ENCODE measurements at regions not wholly inside any gene's neighbourhood (a gene's known extent, or its start where the extent isn't known, plus 50 kb on each side); places are given as distances from the start of the nearest gene placed in this dataset.

DNA sequence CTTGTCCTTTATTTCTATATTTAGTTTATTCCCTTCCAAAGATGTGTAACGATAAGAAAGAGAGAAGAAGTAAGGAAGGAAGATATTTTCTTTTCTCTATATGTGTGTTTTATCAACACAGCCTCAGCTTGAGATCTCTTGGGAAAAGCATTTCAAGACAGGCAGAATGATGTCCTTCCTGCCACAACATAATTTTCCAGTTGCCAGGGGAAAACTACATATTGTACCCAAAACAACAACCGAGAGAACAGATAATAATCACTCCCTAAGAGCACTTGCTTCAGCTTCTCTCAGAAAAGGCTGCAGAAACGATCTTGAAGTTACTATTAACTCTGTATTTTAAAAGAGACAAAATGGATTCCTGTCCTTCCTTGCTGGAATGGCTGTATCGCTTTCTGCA is 151.4 kb upstream of the ITGB1 start:
- Mint-ChIP-seq H3K27ac (ENCODE audit: unreplicated experiment) (no peak overlapping the region), H3K4me3 (ENCODE audit: unreplicated experiment) (no peak overlapping the region), H3K36me3 (ENCODE audit: unreplicated experiment) (no peaks in the 10 kb centered on the region), H3K9me3 (ENCODE audit: unreplicated experiment) (no peaks in the 10 kb centered on the region), H3K4me1 (ENCODE audit: unreplicated experiment) (peaks cover 38% of the 10 kb centered on the region), H3K27me3 (ENCODE audit: unreplicated experiment) (peaks cover 4% of the 10 kb centered on the region)
- DNase-seq (ENCODE audit: extremely low spot score, unreplicated experiment) = no peak
- TF ChIP-seq, protein P1, sequence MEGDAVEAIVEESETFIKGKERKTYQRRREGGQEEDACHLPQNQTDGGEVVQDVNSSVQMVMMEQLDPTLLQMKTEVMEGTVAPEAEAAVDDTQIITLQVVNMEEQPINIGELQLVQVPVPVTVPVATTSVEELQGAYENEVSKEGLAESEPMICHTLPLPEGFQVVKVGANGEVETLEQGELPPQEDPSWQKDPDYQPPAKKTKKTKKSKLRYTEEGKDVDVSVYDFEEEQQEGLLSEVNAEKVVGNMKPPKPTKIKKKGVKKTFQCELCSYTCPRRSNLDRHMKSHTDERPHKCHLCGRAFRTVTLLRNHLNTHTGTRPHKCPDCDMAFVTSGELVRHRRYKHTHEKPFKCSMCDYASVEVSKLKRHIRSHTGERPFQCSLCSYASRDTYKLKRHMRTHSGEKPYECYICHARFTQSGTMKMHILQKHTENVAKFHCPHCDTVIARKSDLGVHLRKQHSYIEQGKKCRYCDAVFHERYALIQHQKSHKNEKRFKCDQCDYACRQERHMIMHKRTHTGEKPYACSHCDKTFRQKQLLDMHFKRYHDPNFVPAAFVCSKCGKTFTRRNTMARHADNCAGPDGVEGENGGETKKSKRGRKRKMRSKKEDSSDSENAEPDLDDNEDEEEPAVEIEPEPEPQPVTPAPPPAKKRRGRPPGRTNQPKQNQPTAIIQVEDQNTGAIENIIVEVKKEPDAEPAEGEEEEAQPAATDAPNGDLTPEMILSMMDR (IDR thresholded peaks at IDR 0.05) = no peak

DNA sequence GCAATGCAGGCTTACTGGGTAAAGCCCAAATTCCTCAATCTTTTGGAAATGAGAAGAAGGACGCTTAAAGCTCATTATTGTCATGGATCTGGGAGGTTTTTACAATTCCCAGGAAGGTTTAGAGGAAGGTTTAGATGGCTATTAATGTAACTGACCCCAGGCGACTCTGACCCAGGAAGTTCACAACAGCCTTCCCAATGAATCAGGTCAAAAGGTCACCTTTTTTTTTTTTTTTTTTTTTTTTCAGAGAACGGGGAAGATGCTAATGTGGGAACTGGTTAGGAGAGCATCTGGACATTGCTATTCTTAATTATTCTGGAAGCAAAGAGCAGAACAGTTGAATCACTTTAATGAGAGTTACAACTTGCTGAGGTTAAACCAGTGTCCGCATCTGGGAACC is 149.9 kb upstream of the ITGB1 start:
- no peak overlapping the region for H3K27ac Mint-ChIP-seq (ENCODE audit: unreplicated experiment)
- H3K36me3 Mint-ChIP-seq (ENCODE audit: unreplicated experiment) = no peaks in the 10 kb centered on the region
- no peak overlapping the region for H3K4me3 Mint-ChIP-seq (ENCODE audit: unreplicated experiment)
- H3K9me3 Mint-ChIP-seq (ENCODE audit: unreplicated experiment) = peaks cover 6% of the 10 kb centered on the region
- TF ChIP-seq, protein P1 (IDR thresholded peaks at IDR 0.05) = no peak
- H3K27me3 Mint-ChIP-seq (ENCODE audit: unreplicated experiment) = peaks cover 4% of the 10 kb centered on the region
- peaks cover 24% of the 10 kb centered on the region for H3K4me1 Mint-ChIP-seq (ENCODE audit: unreplicated experiment)
- DNase-seq (ENCODE audit: extremely low spot score, unreplicated experiment) = no peak

DNA sequence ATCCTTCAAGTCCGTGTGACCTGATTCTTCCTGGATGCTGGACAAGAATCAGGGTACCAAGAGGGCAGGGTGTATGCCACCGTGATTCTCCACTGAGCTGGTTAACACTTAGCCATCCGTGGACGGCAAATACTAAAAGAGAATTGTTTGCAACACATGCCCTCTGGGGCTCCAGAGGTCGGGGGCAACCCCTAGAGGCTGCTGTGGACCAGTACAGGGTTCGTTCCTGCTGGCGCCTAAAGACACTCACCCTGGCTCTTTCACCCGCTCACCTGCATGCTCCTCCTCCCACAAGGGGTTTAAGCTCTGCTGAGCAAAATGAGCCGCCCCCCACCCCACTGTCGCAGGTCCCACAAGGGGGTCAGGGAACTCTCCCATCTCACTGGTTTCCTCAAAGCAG is 148.7 kb upstream of the ITGB1 start:
- Mint-ChIP-seq H3K4me3 (ENCODE audit: unreplicated experiment) (no peak overlapping the region), H3K4me1 (ENCODE audit: unreplicated experiment) (peaks cover 20% of the 10 kb centered on the region), H3K36me3 (ENCODE audit: unreplicated experiment) (no peaks in the 10 kb centered on the region), H3K27me3 (ENCODE audit: unreplicated experiment) (peaks cover 4% of the 10 kb centered on the region), H3K9me3 (ENCODE audit: unreplicated experiment) (peaks cover 6% of the 10 kb centered on the region), H3K27ac (ENCODE audit: unreplicated experiment) (no peak overlapping the region)
- TF ChIP-seq, protein P1 (IDR thresholded peaks at IDR 0.05) = no peak
- DNase-seq (ENCODE audit: extremely low spot score, unreplicated experiment) = no peak

DNA sequence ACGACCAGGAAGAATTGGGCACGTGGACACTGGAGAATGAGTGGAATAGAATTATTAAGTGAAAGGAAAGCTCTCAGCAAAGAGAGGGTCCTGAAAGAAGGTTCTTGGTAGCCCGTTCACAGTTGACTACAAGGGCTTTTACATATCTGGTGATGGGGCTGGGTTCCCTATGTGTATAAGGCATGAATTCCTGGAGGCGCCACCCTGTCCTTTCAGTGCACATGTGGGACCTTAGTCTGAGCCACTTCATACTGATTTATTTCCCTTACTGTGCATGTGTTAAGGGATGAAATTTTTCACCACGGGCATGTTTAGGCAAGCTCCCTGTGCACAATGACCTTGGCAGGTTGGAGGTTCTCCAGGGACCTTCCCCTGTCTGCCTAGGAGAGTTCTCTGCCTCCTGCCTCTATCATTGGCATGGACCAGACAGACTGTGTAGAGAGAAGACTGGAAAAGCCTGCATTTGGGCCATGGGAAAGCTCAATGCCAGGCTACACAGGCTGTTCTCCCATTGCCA is 145.9 kb upstream of the ITGB1 start:
- Mint-ChIP-seq H3K9me3 (ENCODE audit: unreplicated experiment) (peaks cover 12% of the 10 kb centered on the region), H3K27me3 (ENCODE audit: unreplicated experiment) (peaks cover 4% of the 10 kb centered on the region), H3K4me1 (ENCODE audit: unreplicated experiment) (no peaks in the 10 kb centered on the region), H3K27ac (ENCODE audit: unreplicated experiment) (no peak overlapping the region), H3K36me3 (ENCODE audit: unreplicated experiment) (no peaks in the 10 kb centered on the region), H3K4me3 (ENCODE audit: unreplicated experiment) (no peak overlapping the region)
- no peak for DNase-seq (ENCODE audit: extremely low spot score, unreplicated experiment)
- TF ChIP-seq, protein P1 (IDR thresholded peaks at IDR 0.05) = no peak

DNA sequence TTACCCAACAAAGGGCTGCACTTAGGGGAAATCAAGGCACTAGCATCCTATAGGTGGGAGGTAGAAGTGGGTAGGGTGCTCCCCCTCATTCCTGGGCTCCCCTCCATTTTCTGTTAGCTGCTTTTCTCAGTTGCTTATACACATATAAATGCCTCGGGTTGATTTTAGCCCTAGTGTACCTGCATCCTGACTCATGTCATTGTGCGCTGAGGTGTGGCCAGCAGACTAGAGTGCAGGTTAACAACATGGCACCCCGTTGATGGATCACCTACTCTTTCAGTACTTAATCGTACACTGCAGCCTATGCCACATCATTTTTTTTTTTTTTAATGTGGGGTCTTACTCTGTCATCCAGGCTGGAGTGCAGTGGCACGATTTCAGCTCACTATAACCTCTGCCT is 144.0 kb upstream of the ITGB1 start:
- H3K4me1 Mint-ChIP-seq (ENCODE audit: unreplicated experiment) = no peaks in the 10 kb centered on the region
- TF ChIP-seq, protein P1 (IDR thresholded peaks at IDR 0.05) = no peak
- DNase-seq (ENCODE audit: extremely low spot score, unreplicated experiment) = no peak
- H3K27me3 Mint-ChIP-seq (ENCODE audit: unreplicated experiment) = no peaks in the 10 kb centered on the region
- no peak overlapping the region for H3K27ac Mint-ChIP-seq (ENCODE audit: unreplicated experiment)
- peaks cover 12% of the 10 kb centered on the region for H3K9me3 Mint-ChIP-seq (ENCODE audit: unreplicated experiment)
- H3K4me3 Mint-ChIP-seq (ENCODE audit: unreplicated experiment) = no peak overlapping the region
- H3K36me3 Mint-ChIP-seq (ENCODE audit: unreplicated experiment) = no peaks in the 10 kb centered on the region

All from osteocyte (in vitro differentiated cells).